T-cell (primary cell): ENCODE measurements at regions not wholly inside any gene's neighbourhood (a gene's known extent, or its start where the extent isn't known, plus 50 kb on each side); places are given as distances from the start of the nearest gene placed in this dataset.
A peak's percentile ranks its signal among the peaks of the same experiment; 100 is the strongest.
"Not testable (repeated sequence)": the region's sequence is repeated elsewhere in the genome, so short reads cannot be mapped to it uniquely, and the experiment has no call there.

Source experiments
- ATAC-seq, 4 experiments: fragments of 200-7000 bp in 3 of 4; fragments of 150-1000 bp in 1 of 4; cut with Tn5 transposase; replicated peaks in 1 of 4; 1 replicate in 3 of 4; 2 replicates in 1 of 4; pipeline ENCODE4 v1.10.0; 2021; ENCODE audit warnings: moderate library complexity in 3 of 4, mild to moderate bottlenecking in 2 of 4, moderate number of reproducible peaks in 1 of 4
- CTCF ChIA-PET, 2 donors: fragments of 300-600 bp; sonication (Branson Sonifier 250); formaldehyde crosslinking; loops; one replicate each; lab custom pipeline; 2022; ENCODE audit warnings: antibody characterized with exemption in 2 of 2; lab: Charles Lee
- POLR2A ChIA-PET, 2 donors: fragments of 300-600 bp; sonication (Branson Sonifier 250); formaldehyde crosslinking; loops; one replicate each; lab custom pipeline; 2022; ENCODE audit warnings: antibody characterized with exemption in 2 of 2; lab: Charles Lee
- DNase-seq, 35 experiments: peaks; one replicate each; pipeline versions ENCODE4 v3.0.0 to v3.0.0-alpha.2; 2013 to 2023
- H3K27ac ChIP-seq: one replicate; pipeline ENCODE4 v1.5.1; 2013; ENCODE audit warnings: low read length
- H3K27me3 ChIP-seq, 2 experiments: replicated peaks in 1 of 2; 1 replicate in 1 of 2; 2 replicates in 1 of 2; pipeline versions ENCODE4 v1.6.1 to v1.7.0; 2013; ENCODE audit warnings: low read length in 1 of 2, mixed read lengths in 1 of 2; ENCODE audit not compliant: control insufficient read depth in 2 of 2, insufficient read depth in 2 of 2; ENCODE audit errors: extremely low read depth in 1 of 2
- H3K36me3 ChIP-seq, 2 donors: 1 replicate in 1 of 2; 2 replicates in 1 of 2; pipeline versions ENCODE4 v1.6.1 to v1.7.0; 2013; ENCODE audit warnings: low read length in 1 of 2; ENCODE audit not compliant: control insufficient read depth in 2 of 2, insufficient read depth in 1 of 2; ENCODE audit errors: extremely low read depth in 1 of 2
- H3K4me1 ChIP-seq, 2 experiments: 1 replicate in 1 of 2; 2 replicates in 1 of 2; pipeline versions ENCODE4 v1.6.1 to v1.7.0; 2013; ENCODE audit warnings: low read length in 2 of 2, mixed read lengths in 1 of 2; ENCODE audit not compliant: insufficient read depth in 2 of 2, control insufficient read depth in 1 of 2; ENCODE audit errors: extremely low read depth in 1 of 2
- H3K4me3 ChIP-seq, 2 donors: 1 replicate in 1 of 2; 2 replicates in 1 of 2; pipeline versions ENCODE4 v1.5.1 to v1.7.0; 2013; ENCODE audit warnings: mild to moderate bottlenecking in 2 of 2, low read length in 1 of 2, moderate library complexity in 1 of 2; ENCODE audit not compliant: control insufficient read depth in 1 of 2; ENCODE audit errors: extremely low read depth in 1 of 2
- H3K9me3 ChIP-seq: 2 replicates; pipeline ENCODE4 v1.7.0; 2013
- H3K27ac Mint-ChIP-seq, 2 donors: one replicate each; pipeline ENCODE4 v1.8.0; 2020 to 2021; ENCODE audit warnings: mild to moderate bottlenecking in 2 of 2, mixed read lengths in 2 of 2
- H3K27me3 Mint-ChIP-seq, 2 donors: one replicate each; pipeline ENCODE4 v1.8.0; 2021 to 2022; ENCODE audit warnings: mixed read lengths in 2 of 2
- H3K36me3 Mint-ChIP-seq: one replicate; pipeline ENCODE4 v1.8.0; 2021; ENCODE audit warnings: mixed read lengths
- H3K4me1 Mint-ChIP-seq, 3 donors: one replicate each; pipeline ENCODE4 v1.8.0; 2020 to 2022; ENCODE audit warnings: mixed read lengths in 3 of 3, mild to moderate bottlenecking in 1 of 3
- H3K4me3 Mint-ChIP-seq, 3 donors: one replicate each; pipeline ENCODE4 v1.8.0; 2020 to 2022; ENCODE audit warnings: mild to moderate bottlenecking in 3 of 3, mixed read lengths in 3 of 3, moderate library complexity in 3 of 3
- H3K9me3 Mint-ChIP-seq, 3 donors: one replicate each; pipeline ENCODE4 v1.8.0; 2020 to 2022; ENCODE audit warnings: mixed read lengths in 3 of 3
- WGBS: methylation state at CpG from one replicate; pipeline ENCODE4 v1.1.5; 2013; ENCODE audit warnings: missing lambda C conversion rate; ENCODE audit not compliant: insufficient coverage; 5-methylcytosine and 5-hydroxymethylcytosine counted together

- Mint-ChIP-seq H3K9me3 (no peaks in the 10 kb centered on the region), H3K27ac (no peak overlapping the region), H3K27me3 (peaks cover 16 to 24% of the 10 kb centered on the region in 2 donors), H3K36me3 (no peaks in the 10 kb centered on the region), H3K4me3 (no peak overlapping the region), H3K4me1 (peaks cover 5 to 9% (median 7%) of the 10 kb centered on the region in 3 donors)
- Histone ChIP-seq H3K9me3 (no peaks in the 10 kb centered on the region), H3K27ac (no peak overlapping the region), H3K4me3 (no peak overlapping the region), H3K36me3 (no peaks in the 10 kb centered on the region), H3K27me3 (peaks cover under 1 to 3% of the 10 kb centered on the region in 2 experiments), H3K4me1 (peaks cover 0 to 6% of the 10 kb centered on the region in 2 experiments)
- ChIA-PET POLR2A (no interaction called here), CTCF (no interaction called here)
- WGBS, result 60% methylated on average over 1 of the region's 3 CpGs
- DNase-seq, result no peak
- no peak for ATAC-seq
These were observed 55.1 kb upstream of the TLR4 start for GRCh38 chr9:117649126-117649525.

- Mint-ChIP-seq H3K27ac (no peak overlapping the region), H3K4me3 (peak overlapping the region in 1 of 3 donors; percentile 34), H3K27me3 (peaks cover 18 to 39% of the 10 kb centered on the region in 2 donors), H3K36me3 (no peaks in the 10 kb centered on the region), H3K9me3 (no peaks in the 10 kb centered on the region), H3K4me1 (peaks cover 5 to 10% (median 9%) of the 10 kb centered on the region in 3 donors)
- Histone ChIP-seq H3K36me3 (no peaks in the 10 kb centered on the region), H3K9me3 (no peaks in the 10 kb centered on the region), H3K4me1 (peaks cover 0 to 6% of the 10 kb centered on the region in 2 experiments), H3K27ac (no peak overlapping the region), H3K27me3 (peaks cover 5 to 9% of the 10 kb centered on the region in 2 experiments), H3K4me3 (no peak overlapping the region)
- DNase-seq (no peak), ATAC-seq (no peak)
- ChIA-PET POLR2A (no interaction called here), CTCF (interaction anchor here in 1 of 2 donors (0.6 kb wide), 1 partner anchor 586 kb away, joined by 6 read pairs; no protein-coding TSS in a partner anchor)
- WGBS, result 83% methylated on average over 2 of the region's 6 CpGs
These were observed 59.1 kb upstream of the TLR4 start for GRCh38 chr9:117644932-117645636.

GRCh38 chr9:117644133-117644931 lies 59.9 kb upstream of the TLR4 start:
- POLR2A ChIA-PET, result no interaction called here
- H3K36me3 Mint-ChIP-seq, result no peaks in the 10 kb centered on the region
- H3K27me3 Mint-ChIP-seq, result peaks cover 18 to 42% of the 10 kb centered on the region in 2 donors
- peak in 1 of 4 experiments; percentile 30 for ATAC-seq
- H3K27ac Mint-ChIP-seq, result no peak overlapping the region
- 0% methylated on average over 4 of the region's 11 CpGs for WGBS
- CTCF ChIA-PET, result interaction anchor here in 1 of 2 donors (0.6 to 0.8 kb wide), 3 partner anchors 567 to 610 kb away, joined by 3 to 6 read pairs (median 3); no protein-coding TSS in a partner anchor
- H3K4me1 Mint-ChIP-seq, result peaks cover 5 to 10% (median 9%) of the 10 kb centered on the region in 3 donors
- Histone ChIP-seq H3K9me3 (no peaks in the 10 kb centered on the region), H3K27me3 (peaks cover 5 to 9% of the 10 kb centered on the region in 2 experiments), H3K27ac (no peak overlapping the region), H3K36me3 (no peaks in the 10 kb centered on the region), H3K4me3 (peak overlapping the region in 1 of 2 donors; percentile 3), H3K4me1 (peaks cover 0 to 6% of the 10 kb centered on the region in 2 experiments)
- DNase-seq, result peak in 32 of 35 experiments; percentile 1 to 55 (median 26)
- H3K4me3 Mint-ChIP-seq, result peak overlapping the region in 1 of 3 donors; percentile 34
- no peaks in the 10 kb centered on the region for H3K9me3 Mint-ChIP-seq

GRCh38 chr9:117643288-117643654 lies 60.9 kb upstream of the TLR4 start:
- ATAC-seq, result no peak
- H3K36me3 Mint-ChIP-seq, result no peaks in the 10 kb centered on the region
- no peaks in the 10 kb centered on the region for H3K9me3 Mint-ChIP-seq
- H3K36me3 ChIP-seq, result no peaks in the 10 kb centered on the region
- peaks cover 5 to 10% (median 9%) of the 10 kb centered on the region in 3 donors for H3K4me1 Mint-ChIP-seq
- no peak for DNase-seq
- WGBS, result 48% methylated on average over 4 of the region's 6 CpGs
- H3K27me3 Mint-ChIP-seq, result peaks cover 18 to 39% of the 10 kb centered on the region in 2 donors
- ChIA-PET POLR2A (no interaction called here), CTCF (no interaction called here)
- no peak overlapping the region for H3K27ac ChIP-seq
- H3K9me3 ChIP-seq, result no peaks in the 10 kb centered on the region
- H3K4me1 ChIP-seq, result peaks cover 0 to 6% of the 10 kb centered on the region in 2 experiments
- no peak overlapping the region for H3K4me3 ChIP-seq
- peaks cover 7 to 9% of the 10 kb centered on the region in 2 experiments for H3K27me3 ChIP-seq
- no peak overlapping the region for H3K4me3 Mint-ChIP-seq
- no peak overlapping the region for H3K27ac Mint-ChIP-seq

GRCh38 chr9:117642571-117643287 lies 61.5 kb upstream of the TLR4 start:
- H3K9me3 ChIP-seq, H3K4me1 ChIP-seq, H3K36me3 ChIP-seq, H3K9me3 Mint-ChIP-seq, ATAC-seq, DNase-seq, POLR2A ChIA-PET, CTCF ChIA-PET, H3K4me3 Mint-ChIP-seq, H3K4me3 ChIP-seq, H3K27ac ChIP-seq, H3K27me3 ChIP-seq, H3K36me3 Mint-ChIP-seq, H3K27ac Mint-ChIP-seq: not testable (repeated sequence)
- WGBS, result 56% methylated on average over 28 of the region's 50 CpGs
- H3K4me1 Mint-ChIP-seq, result peaks cover 5 to 10% (median 9%) of the 10 kb centered on the region in 3 donors
- peaks cover 18 to 39% of the 10 kb centered on the region in 2 donors for H3K27me3 Mint-ChIP-seq

- Mint-ChIP-seq H3K4me3 (no peak overlapping the region), H3K4me1 (no peaks in the 10 kb centered on the region), H3K27me3 (peaks cover 0 to 8% of the 10 kb centered on the region in 2 donors), H3K36me3 (no peaks in the 10 kb centered on the region), H3K27ac (no peak overlapping the region), H3K9me3 (peaks cover 0 to 3% (median 0%) of the 10 kb centered on the region in 3 donors)
- Histone ChIP-seq H3K4me3 (no peak overlapping the region), H3K36me3 (no peaks in the 10 kb centered on the region), H3K27me3 (peaks cover 0 to 2% of the 10 kb centered on the region in 2 experiments), H3K9me3 (no peaks in the 10 kb centered on the region), H3K4me1 (no peaks in the 10 kb centered on the region), H3K27ac (no peak overlapping the region)
- ChIA-PET CTCF (no interaction called here), POLR2A (no interaction called here)
- ATAC-seq, result no peak
- DNase-seq, result no peak
- 78% methylated on average over 1 of the region's 1 CpG for WGBS
These were observed 67.5 kb upstream of the TLR4 start for GRCh38 chr9:117636681-117637080.
